ENCODE measurements at regions not wholly inside any gene's neighbourhood (a gene's known extent, or its start where the extent isn't known, plus 50 kb on each side); places are given as distances from the start of the nearest gene placed in this dataset.
"Not testable (repeated sequence)": the region's sequence is repeated elsewhere in the genome, so short reads cannot be mapped to it uniquely, and the experiment has no call there.

GRCh38 chr14:71770431-71770830 lies 161.8 kb upstream of the RGS6 start:
- DNase-seq: no peak

GRCh38 chr14:71771421-71771820 lies 160.8 kb upstream of the RGS6 start:
- DNase-seq: not testable (repeated sequence)

- DNase-seq: not testable (repeated sequence)
Observed at GRCh38 chr14:71771996-71772395, 160.2 kb upstream of the RGS6 start.

- DNase-seq: no peak
Observed at GRCh38 chr14:71773898-71774481, 158.2 kb upstream of the RGS6 start.

- no peak for DNase-seq
Observed at GRCh38 chr14:71776471-71777360, 155.5 kb upstream of the RGS6 start.

- no peak for DNase-seq
Observed at GRCh38 chr14:71780075-71780474, 152.2 kb upstream of the RGS6 start.

GRCh38 chr14:71780822-71781221 lies 151.4 kb upstream of the RGS6 start:
- DNase-seq: no peak

GRCh38 chr14:71783088-71783487 lies 149.1 kb upstream of the RGS6 start:
- no peak for DNase-seq

GRCh38 chr14:71783786-71784185 lies 148.4 kb upstream of the RGS6 start:
- no peak for DNase-seq

- DNase-seq: no peak
Observed at GRCh38 chr14:71789005-71789404, 143.2 kb upstream of the RGS6 start.

GRCh38 chr14:71799841-71800240 lies 132.4 kb upstream of the RGS6 start:
- DNase-seq: no peak

- DNase-seq: no peak
Observed at GRCh38 chr14:71800878-71801277, 131.4 kb upstream of the RGS6 start.

- DNase-seq: no peak
Observed at GRCh38 chr14:71803539-71804260, 128.5 kb upstream of the RGS6 start.

GRCh38 chr14:71804992-71805391 lies 127.2 kb upstream of the RGS6 start:
- DNase-seq: no peak

GRCh38 chr14:71807049-71807448 lies 125.2 kb upstream of the RGS6 start:
- not testable (repeated sequence) for DNase-seq

GRCh38 chr14:71810800-71811199 lies 121.4 kb upstream of the RGS6 start:
- not testable (repeated sequence) for DNase-seq

- DNase-seq: no peak
Observed at GRCh38 chr14:71812693-71813092, 119.5 kb upstream of the RGS6 start.

- no peak for DNase-seq
Observed at GRCh38 chr14:71815110-71815509, 117.1 kb upstream of the RGS6 start.

GRCh38 chr14:71824816-71825215 lies 107.4 kb upstream of the RGS6 start:
- DNase-seq: no peak

GRCh38 chr14:71833476-71833875 lies 98.8 kb upstream of the RGS6 start:
- no peak for DNase-seq

- DNase-seq: no peak
Observed at GRCh38 chr14:71834284-71835204, 97.7 kb upstream of the RGS6 start.

GRCh38 chr14:71852181-71852580 lies 80.0 kb upstream of the RGS6 start:
- peak; percentile 84 for DNase-seq
